Thoracic aorta (tissue), 2 donors: ENCODE measurements at regions not wholly inside any gene's neighbourhood (a gene's known extent, or its start where the extent isn't known, plus 50 kb on each side); places are given as distances from the start of the nearest gene placed in this dataset.
"Not testable (repeated sequence)": the region's sequence is repeated elsewhere in the genome, so short reads cannot be mapped to it uniquely, and the experiment has no call there.

Source experiments
- ATAC-seq: fragments of 150-250 bp; one replicate; pipeline ENCODE4 v1.8.0; 2017; ENCODE audit warnings: low read depth; ENCODE audit not compliant: insufficient number of reproducible peaks, low FRiP score
- DNase-seq: peaks from one replicate; pipeline ENCODE4 v3.0.0-alpha.2; 2020; ENCODE audit warnings: low spot score
- H3K27ac ChIP-seq, 2 donors: fragments of 200-600 bp; sonication (generic); 1 replicate in 1 of 2; 2 replicates in 1 of 2; pipeline ENCODE4 v1.5.1; 2016; ENCODE audit warnings: mild to moderate bottlenecking in 2 of 2, moderate library complexity in 2 of 2
- H3K27me3 ChIP-seq: fragments of 200-600 bp; sonication (generic); replicated peaks from 2 replicates; pipeline ENCODE4 v1.6.0; 2016; ENCODE audit warnings: mild to moderate bottlenecking; ENCODE audit not compliant: insufficient read depth
- H3K36me3 ChIP-seq: fragments of 200-600 bp; sonication (generic); one replicate; pipeline ENCODE4 v1.5.1; 2016
- H3K4me1 ChIP-seq, 2 donors: fragments of 200-600 bp; sonication (generic); 1 replicate in 1 of 2; 2 replicates in 1 of 2; pipeline versions ENCODE4 v1.5.1 to v1.6.0; 2016; ENCODE audit warnings: low read depth in 2 of 2, mild to moderate bottlenecking in 1 of 2; ENCODE audit not compliant: control insufficient read depth in 1 of 2
- H3K4me3 ChIP-seq: fragments of 200-600 bp; sonication (generic); 2 replicates; pipeline ENCODE4 v1.5.1; 2016; ENCODE audit warnings: mild to moderate bottlenecking
- H3K9me3 ChIP-seq: fragments of 200-600 bp; sonication (generic); 2 replicates; pipeline ENCODE4 v1.5.1; 2016
- CTCF ChIP-seq: fragments of 200-600 bp; sonication (generic); IDR thresholded peaks from one replicate; pipeline ENCODE4 v1.5.1; 2019; ENCODE audit warnings: antibody characterized with exemption

DNA sequence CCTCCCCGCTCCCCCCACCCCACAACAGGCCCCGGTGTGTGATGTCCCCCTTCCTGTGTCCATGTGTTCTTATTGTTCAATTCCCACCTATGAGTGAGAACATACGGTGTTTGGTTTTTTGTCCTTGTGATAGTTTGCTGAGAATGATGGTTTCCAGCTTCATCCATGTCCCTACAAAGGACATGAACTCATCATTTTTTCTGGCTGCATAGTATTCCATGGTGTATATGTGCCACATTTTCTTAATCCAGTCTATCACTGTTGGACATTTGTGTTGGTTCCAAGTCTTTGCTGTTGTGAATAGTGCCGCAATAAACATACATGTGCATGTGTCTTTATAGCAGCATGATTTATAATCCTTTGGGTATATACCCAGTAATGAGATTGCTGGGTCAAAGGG lies 104.3 kb downstream of the MTPN start:
- not testable (repeated sequence) for H3K9me3 ChIP-seq

GRCh38 chr7:135862586-135863340 lies 114.2 kb upstream of the FAM180A start:
- Histone ChIP-seq H3K27me3 (no peaks in the 10 kb centered on the region), H3K4me3 (no peak overlapping the region), H3K4me1 (no peaks in the 10 kb centered on the region), H3K27ac (no peak overlapping the region), H3K9me3 (no peaks in the 10 kb centered on the region), H3K36me3 (no peaks in the 10 kb centered on the region)
- DNase-seq (no peak), ATAC-seq (no peak)
- no peak for TF ChIP-seq CTCF

More for the DNA sequence above, 104.3 kb downstream of the MTPN start:
- ATAC-seq, H3K27ac ChIP-seq, H3K4me1 ChIP-seq, DNase-seq, H3K4me3 ChIP-seq, H3K36me3 ChIP-seq, H3K27me3 ChIP-seq: not testable (repeated sequence)

DNA sequence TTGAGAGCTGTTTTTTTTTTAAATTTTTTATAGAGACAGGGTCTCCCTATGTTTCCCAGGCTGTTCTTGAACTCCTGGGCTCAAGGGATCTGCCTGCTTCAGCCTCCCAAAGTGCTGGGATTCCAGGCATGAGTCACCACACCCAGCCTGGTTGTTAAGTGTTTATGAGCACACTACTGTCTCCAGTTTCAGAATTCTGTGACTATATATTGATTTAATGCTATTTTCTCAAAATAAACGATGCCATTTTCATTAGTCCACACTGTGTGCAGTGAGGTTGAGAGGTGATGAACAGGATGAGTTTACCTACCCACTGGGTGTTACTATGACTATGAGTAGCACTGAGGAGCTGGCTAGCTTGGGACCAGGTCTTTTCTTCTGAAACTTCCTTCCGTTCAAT lies 110.9 kb upstream of the FAM180A start:
- no peak for TF ChIP-seq CTCF
- Histone ChIP-seq H3K27ac (no peak overlapping the region), H3K9me3 (no peaks in the 10 kb centered on the region), H3K4me3 (no peak overlapping the region), H3K4me1 (no peaks in the 10 kb centered on the region), H3K27me3 (no peaks in the 10 kb centered on the region), H3K36me3 (no peaks in the 10 kb centered on the region)
- DNase-seq (no peak), ATAC-seq (no peak)

DNA sequence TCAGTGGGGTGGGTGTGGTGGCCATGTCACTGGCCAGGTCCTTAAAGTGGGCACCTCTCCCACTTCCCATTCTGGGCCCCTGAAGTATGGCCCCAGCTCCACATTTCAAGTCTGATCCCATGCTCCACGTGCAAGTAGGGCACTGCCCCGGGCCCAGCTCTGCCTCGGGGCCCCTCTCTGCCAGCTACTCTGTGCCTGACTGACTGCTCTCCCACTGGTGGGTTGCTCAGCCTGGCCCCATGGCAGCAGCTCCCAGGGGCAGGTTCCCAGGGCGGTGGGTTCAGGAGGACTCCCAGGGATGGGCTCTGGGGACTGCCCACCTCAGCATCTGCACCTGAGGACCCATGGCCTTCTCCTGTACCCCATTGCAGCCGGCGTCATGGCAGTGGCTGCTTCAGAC lies 110.2 kb upstream of the FAM180A start:
- Histone ChIP-seq H3K4me3 (no peak overlapping the region), H3K27me3 (no peaks in the 10 kb centered on the region), H3K9me3 (no peaks in the 10 kb centered on the region), H3K27ac (no peak overlapping the region), H3K4me1 (no peaks in the 10 kb centered on the region), H3K36me3 (no peaks in the 10 kb centered on the region)
- TF ChIP-seq CTCF: no peak
- ATAC-seq: no peak
- no peak for DNase-seq

DNA sequence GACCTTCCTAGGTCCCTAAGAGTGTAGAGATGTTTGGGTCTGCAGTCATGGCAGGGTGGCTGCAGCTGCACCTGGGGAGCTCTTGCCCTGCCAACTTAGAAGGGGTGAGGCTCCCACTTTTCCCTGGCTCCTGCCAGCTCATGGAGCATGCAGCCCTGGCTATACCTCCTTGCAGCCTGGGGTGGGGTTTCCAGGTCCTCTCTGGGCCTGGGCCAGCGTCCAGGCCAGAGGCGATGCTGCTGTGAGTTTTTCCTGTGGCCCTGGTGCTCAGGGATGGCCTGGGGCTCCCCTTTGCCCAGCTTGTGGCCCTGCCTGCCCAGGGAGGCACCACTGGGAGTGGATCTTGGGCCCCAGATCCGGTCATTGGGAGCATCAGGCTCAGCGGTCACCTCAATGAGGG lies 109.8 kb upstream of the FAM180A start:
- no peaks in the 10 kb centered on the region for H3K9me3 ChIP-seq
- TF ChIP-seq CTCF: no peak
- no peaks in the 10 kb centered on the region for H3K36me3 ChIP-seq
- H3K4me1 ChIP-seq: no peaks in the 10 kb centered on the region
- H3K27ac ChIP-seq: no peak overlapping the region
- ATAC-seq (no peak), DNase-seq (no peak)
- no peak overlapping the region for H3K4me3 ChIP-seq
- H3K27me3 ChIP-seq: no peaks in the 10 kb centered on the region
